DND-41 (cell line): ENCODE measurements at regions not wholly inside any gene's neighbourhood (a gene's known extent, or its start where the extent isn't known, plus 50 kb on each side); places are given as distances from the start of the nearest gene placed in this dataset.

ENCODE experiments used
- EZH2 ChIP-seq: IDR thresholded peaks from 3 replicates; pipeline ENCODE4 v1.6.1; 2012; ENCODE audit warnings: borderline replicate concordance, low read depth, mild to moderate bottlenecking, moderate library complexity, low read length, inconsistent platforms; ENCODE audit not compliant: severe bottlenecking
- TF ChIP-seq, protein P1 (sequence below): IDR thresholded peaks from 2 replicates; pipeline ENCODE4 v1.5.1; 2012; ENCODE audit warnings: borderline replicate concordance, low read length, moderate library complexity, mild to moderate bottlenecking; ENCODE audit not compliant: poor library complexity, severe bottlenecking; ENCODE audit errors: extremely low read depth

DNA sequence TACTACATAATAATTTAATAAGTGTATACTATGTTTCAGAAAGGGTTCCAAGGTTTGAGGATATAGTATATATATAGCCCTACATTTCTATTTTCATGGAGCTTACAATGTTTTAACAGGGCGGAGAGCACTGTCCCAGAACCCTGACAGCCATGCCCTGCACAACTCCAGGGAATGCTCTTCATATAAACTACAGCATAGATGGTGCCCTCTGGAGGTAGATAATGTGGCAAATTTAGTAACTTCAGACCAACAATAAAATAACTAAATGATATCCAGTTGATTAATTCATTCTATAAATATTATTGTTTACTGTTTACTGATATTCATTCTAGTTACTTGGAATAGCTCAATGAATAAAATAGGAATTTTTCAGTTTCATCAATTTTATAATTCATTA is 693.7 kb upstream of the CCDC179 start:
- no peak for TF ChIP-seq EZH2
- TF ChIP-seq, protein P1, sequence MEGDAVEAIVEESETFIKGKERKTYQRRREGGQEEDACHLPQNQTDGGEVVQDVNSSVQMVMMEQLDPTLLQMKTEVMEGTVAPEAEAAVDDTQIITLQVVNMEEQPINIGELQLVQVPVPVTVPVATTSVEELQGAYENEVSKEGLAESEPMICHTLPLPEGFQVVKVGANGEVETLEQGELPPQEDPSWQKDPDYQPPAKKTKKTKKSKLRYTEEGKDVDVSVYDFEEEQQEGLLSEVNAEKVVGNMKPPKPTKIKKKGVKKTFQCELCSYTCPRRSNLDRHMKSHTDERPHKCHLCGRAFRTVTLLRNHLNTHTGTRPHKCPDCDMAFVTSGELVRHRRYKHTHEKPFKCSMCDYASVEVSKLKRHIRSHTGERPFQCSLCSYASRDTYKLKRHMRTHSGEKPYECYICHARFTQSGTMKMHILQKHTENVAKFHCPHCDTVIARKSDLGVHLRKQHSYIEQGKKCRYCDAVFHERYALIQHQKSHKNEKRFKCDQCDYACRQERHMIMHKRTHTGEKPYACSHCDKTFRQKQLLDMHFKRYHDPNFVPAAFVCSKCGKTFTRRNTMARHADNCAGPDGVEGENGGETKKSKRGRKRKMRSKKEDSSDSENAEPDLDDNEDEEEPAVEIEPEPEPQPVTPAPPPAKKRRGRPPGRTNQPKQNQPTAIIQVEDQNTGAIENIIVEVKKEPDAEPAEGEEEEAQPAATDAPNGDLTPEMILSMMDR: no peak
